ENCODE measurements at regions not wholly inside any gene's neighbourhood (a gene's known extent, or its start where the extent isn't known, plus 50 kb on each side); places are given as distances from the start of the nearest gene placed in this dataset.

- intact Hi-C loops (cut with DNase I; ENCODE audit: low total_unique reads) = no loop called here
- H3K27me3 ChIP-seq = no peaks in the 10 kb centered on the region
- no peaks in the 10 kb centered on the region for H3K4me1 ChIP-seq
- H3K36me3 ChIP-seq = no peaks in the 10 kb centered on the region
- 44 to 49% methylated on average over 2 of the region's 2 CpGs for WGBS, 2 donors (ENCODE audit: low coverage in 1 of 2)
- no peak overlapping the region for H3K4me3 ChIP-seq
- TF ChIP-seq EP300 (IDR thresholded peaks at IDR 0.05; ENCODE audit: low read depth) = no peak
- H3K27ac ChIP-seq = no peak overlapping the region
- peaks cover 0 to 4% of the 10 kb centered on the region in 2 donors for H3K9me3 ChIP-seq
- in situ Hi-C loops (cut with MboI; ENCODE audit: low pct_ligation_motif_present in 1 of 4, low pct_unique_long_range_greater_than_20kb in 1 of 4, low sequenced_read_pairs in 3 of 4) = no loop called here
- DNase-seq = no peak
These were observed 495.9 kb upstream of the CNTNAP5 start for GRCh38 chr2:123528996-123529707.

GRCh38 chr2:123530004-123530403 is 495.1 kb upstream of the CNTNAP5 start:
- Histone ChIP-seq H3K27me3 (no peaks in the 10 kb centered on the region), H3K36me3 (no peaks in the 10 kb centered on the region), H3K4me3 (no peak overlapping the region), H3K9me3 (no peaks in the 10 kb centered on the region), H3K4me1 (no peaks in the 10 kb centered on the region), H3K27ac (no peak overlapping the region)
- WGBS, 2 donors (ENCODE audit: low coverage in 1 of 2) = 67 to 71% methylated on average over 1 of the region's 1 CpG
- DNase-seq = no peak
- in situ Hi-C loops (cut with MboI; ENCODE audit: low pct_ligation_motif_present in 1 of 4, low pct_unique_long_range_greater_than_20kb in 1 of 4, low sequenced_read_pairs in 3 of 4) (no loop called here), intact Hi-C loops (cut with DNase I; ENCODE audit: low total_unique reads) (no loop called here)
- TF ChIP-seq POLR2A (IDR thresholded peaks at IDR 0.05) = no peak
- TF ChIP-seq, protein P1, sequence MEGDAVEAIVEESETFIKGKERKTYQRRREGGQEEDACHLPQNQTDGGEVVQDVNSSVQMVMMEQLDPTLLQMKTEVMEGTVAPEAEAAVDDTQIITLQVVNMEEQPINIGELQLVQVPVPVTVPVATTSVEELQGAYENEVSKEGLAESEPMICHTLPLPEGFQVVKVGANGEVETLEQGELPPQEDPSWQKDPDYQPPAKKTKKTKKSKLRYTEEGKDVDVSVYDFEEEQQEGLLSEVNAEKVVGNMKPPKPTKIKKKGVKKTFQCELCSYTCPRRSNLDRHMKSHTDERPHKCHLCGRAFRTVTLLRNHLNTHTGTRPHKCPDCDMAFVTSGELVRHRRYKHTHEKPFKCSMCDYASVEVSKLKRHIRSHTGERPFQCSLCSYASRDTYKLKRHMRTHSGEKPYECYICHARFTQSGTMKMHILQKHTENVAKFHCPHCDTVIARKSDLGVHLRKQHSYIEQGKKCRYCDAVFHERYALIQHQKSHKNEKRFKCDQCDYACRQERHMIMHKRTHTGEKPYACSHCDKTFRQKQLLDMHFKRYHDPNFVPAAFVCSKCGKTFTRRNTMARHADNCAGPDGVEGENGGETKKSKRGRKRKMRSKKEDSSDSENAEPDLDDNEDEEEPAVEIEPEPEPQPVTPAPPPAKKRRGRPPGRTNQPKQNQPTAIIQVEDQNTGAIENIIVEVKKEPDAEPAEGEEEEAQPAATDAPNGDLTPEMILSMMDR (IDR thresholded peaks at IDR 0.05) = no peak
- TF ChIP-seq EP300 (IDR thresholded peaks at IDR 0.05; ENCODE audit: low read depth) = no peak
- no peak for TF ChIP-seq POLR2AphosphoS5 (IDR thresholded peaks at IDR 0.05)

GRCh38 chr2:123532126-123532525 is 493.0 kb upstream of the CNTNAP5 start:
- no peaks in the 10 kb centered on the region for H3K27me3 ChIP-seq
- H3K4me3 ChIP-seq = no peak overlapping the region
- DNase-seq = no peak
- no peak overlapping the region for H3K27ac ChIP-seq
- intact Hi-C loops (cut with DNase I; ENCODE audit: low total_unique reads) = no loop called here
- H3K36me3 ChIP-seq = no peaks in the 10 kb centered on the region
- in situ Hi-C loops (cut with MboI; ENCODE audit: low pct_ligation_motif_present in 1 of 4, low pct_unique_long_range_greater_than_20kb in 1 of 4, low sequenced_read_pairs in 3 of 4) = no loop called here
- 96 to 100% methylated on average over 1 of the region's 1 CpG for WGBS, 2 donors (ENCODE audit: low coverage in 1 of 2)
- no peaks in the 10 kb centered on the region for H3K9me3 ChIP-seq
- TF ChIP-seq POLR2A (IDR thresholded peaks at IDR 0.05) (no peak), EP300 (IDR thresholded peaks at IDR 0.05; ENCODE audit: low read depth) (no peak), POLR2AphosphoS5 (IDR thresholded peaks at IDR 0.05) (no peak)
- TF ChIP-seq, protein P1 (IDR thresholded peaks at IDR 0.05) = no peak
- H3K4me1 ChIP-seq = no peaks in the 10 kb centered on the region

DNA sequence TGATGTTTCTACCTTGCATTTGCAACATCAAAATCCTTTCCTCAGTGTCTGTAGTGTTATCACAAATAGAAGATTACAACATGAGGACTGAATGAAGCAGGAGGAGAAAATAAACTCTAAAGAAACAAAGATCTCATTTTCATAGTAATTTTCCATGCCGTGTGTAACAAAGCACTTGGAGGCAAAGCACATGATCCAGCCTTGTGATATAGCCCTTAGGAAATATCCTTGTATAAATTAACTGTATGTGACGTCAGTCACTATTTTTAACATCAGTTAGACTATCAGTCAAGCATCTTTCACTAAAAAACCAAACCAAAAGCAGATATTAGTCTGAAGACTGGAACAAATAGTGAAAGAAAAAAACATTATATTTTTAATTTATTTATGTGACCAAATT is 492.1 kb upstream of the CNTNAP5 start:
- Histone ChIP-seq H3K27ac (no peak overlapping the region), H3K36me3 (no peaks in the 10 kb centered on the region), H3K4me3 (no peak overlapping the region), H3K27me3 (no peaks in the 10 kb centered on the region), H3K4me1 (no peaks in the 10 kb centered on the region), H3K9me3 (no peaks in the 10 kb centered on the region)
- in situ Hi-C loops (cut with MboI; ENCODE audit: low pct_ligation_motif_present in 1 of 4, low pct_unique_long_range_greater_than_20kb in 1 of 4, low sequenced_read_pairs in 3 of 4) (no loop called here), intact Hi-C loops (cut with DNase I; ENCODE audit: low total_unique reads) (no loop called here)
- no peak for DNase-seq
- TF ChIP-seq EP300 (IDR thresholded peaks at IDR 0.05; ENCODE audit: low read depth) = no peak
- TF ChIP-seq POLR2AphosphoS5 (IDR thresholded peaks at IDR 0.05) = no peak
- TF ChIP-seq, protein P1 (IDR thresholded peaks at IDR 0.05) = no peak
- WGBS, 2 donors (ENCODE audit: low coverage in 1 of 2) = 62 to 73% methylated on average over 2 of the region's 2 CpGs

- no peaks in the 10 kb centered on the region for H3K27me3 ChIP-seq
- WGBS, 2 donors (ENCODE audit: low coverage in 1 of 2) = 63 to 65% methylated on average over 5 of the region's 5 CpGs
- no peaks in the 10 kb centered on the region for H3K36me3 ChIP-seq
- peaks cover 0 to 8% of the 10 kb centered on the region in 2 donors for H3K9me3 ChIP-seq
- TF ChIP-seq, protein P1 (IDR thresholded peaks at IDR 0.05) = no peak
- no peak overlapping the region for H3K4me3 ChIP-seq
- intact Hi-C loops (cut with DNase I; ENCODE audit: low total_unique reads) = no loop called here
- no peak for DNase-seq
- H3K4me1 ChIP-seq = no peaks in the 10 kb centered on the region
- H3K27ac ChIP-seq = no peak overlapping the region
- in situ Hi-C loops (cut with MboI; ENCODE audit: low pct_ligation_motif_present in 1 of 4, low pct_unique_long_range_greater_than_20kb in 1 of 4, low sequenced_read_pairs in 3 of 4) = no loop called here
These were observed 484.8 kb upstream of the CNTNAP5 start for GRCh38 chr2:123540291-123540690.
